Activated CD4-positive, alpha-beta T cell treated with anti-CD3 and anti-CD28 coated beads, Interleukin-2, amount 10 ng/mL, durations not matched to agents 7 days and 5 days (primary cell): ENCODE measurements at regions not wholly inside any gene's neighbourhood (a gene's known extent, or its start where the extent isn't known, plus 50 kb on each side); places are given as distances from the start of the nearest gene placed in this dataset.

Experiments used
- CTCF ChIA-PET: fragments of 350-600 bp; sonication (Branson Sonifier 250); formaldehyde crosslinking; loops from one replicate; lab custom pipeline; 2021; ENCODE audit warnings: antibody characterized with exemption; lab: Charles Lee
- POLR2A ChIA-PET: fragments of 350-600 bp; sonication (Branson Sonifier 250); formaldehyde crosslinking; loops from one replicate; lab custom pipeline; 2021; ENCODE audit warnings: antibody characterized with exemption; lab: Charles Lee
- DNase-seq: peaks from one replicate; pipeline ENCODE4 v3.0.0-alpha.2; 2020
- H3K27ac Mint-ChIP-seq: one replicate; pipeline ENCODE4 v1.8.0; 2021; ENCODE audit warnings: mild to moderate bottlenecking, moderate library complexity, mixed read lengths
- H3K27me3 Mint-ChIP-seq: one replicate; pipeline ENCODE4 v1.8.0; 2021; ENCODE audit warnings: mixed read lengths
- H3K36me3 Mint-ChIP-seq: one replicate; pipeline ENCODE4 v1.8.0; 2021; ENCODE audit warnings: low read depth, mixed read lengths
- H3K4me1 Mint-ChIP-seq: one replicate; pipeline ENCODE4 v1.8.0; 2021; ENCODE audit warnings: mixed read lengths
- H3K4me3 Mint-ChIP-seq: one replicate; pipeline ENCODE4 v1.8.0; 2021; ENCODE audit warnings: mild to moderate bottlenecking, moderate library complexity, mixed read lengths
- H3K9me3 Mint-ChIP-seq: one replicate; pipeline ENCODE4 v1.8.0; 2021; ENCODE audit warnings: mixed read lengths

DNA sequence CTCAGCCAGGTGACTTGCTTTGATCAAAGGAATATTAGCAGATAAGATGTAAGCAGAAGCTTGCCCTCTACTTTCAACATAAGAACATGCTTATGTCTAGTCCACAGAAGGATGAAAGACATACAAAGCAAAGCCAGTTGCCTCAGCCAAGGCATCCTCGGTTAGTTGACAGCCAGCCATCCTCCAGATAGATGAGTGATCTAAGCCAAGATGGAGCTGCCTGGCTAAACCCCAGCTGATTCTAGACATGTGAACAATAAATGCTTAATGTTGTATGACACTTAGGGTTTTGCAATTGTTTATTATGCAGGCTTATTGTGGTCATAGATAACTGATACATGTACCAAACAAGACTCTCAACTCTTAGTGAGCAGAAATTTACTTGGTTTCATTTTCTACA, 157.6 kb upstream of the TMTC2 start:
- Mint-ChIP-seq H3K27me3 (peaks cover 2% of the 10 kb centered on the region), H3K36me3 (no peaks in the 10 kb centered on the region), H3K9me3 (no peaks in the 10 kb centered on the region), H3K27ac (no peak overlapping the region), H3K4me3 (no peak overlapping the region), H3K4me1 (no peaks in the 10 kb centered on the region)
- ChIA-PET POLR2A (no interaction called here), CTCF (no interaction called here)
- no peak for DNase-seq

DNA sequence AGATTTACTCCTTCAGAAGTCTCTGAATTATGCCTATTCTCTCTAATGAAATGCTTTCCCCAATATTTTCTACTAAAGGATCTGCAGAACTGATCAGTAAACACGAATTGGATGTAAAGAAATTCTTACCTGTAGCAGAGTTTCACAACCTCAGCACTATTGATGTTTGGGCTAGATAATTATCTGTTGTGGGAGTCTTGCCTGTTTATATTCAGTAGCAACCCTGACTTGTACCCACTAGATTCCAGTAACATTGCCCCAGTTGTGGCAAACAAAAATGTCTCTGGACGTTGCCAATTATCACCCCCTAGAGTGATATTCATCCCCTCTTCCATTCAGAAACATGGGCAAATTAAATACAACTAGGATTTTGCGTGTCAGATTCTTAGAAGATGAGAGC, 156.8 kb upstream of the TMTC2 start:
- no peak overlapping the region for H3K27ac Mint-ChIP-seq
- POLR2A ChIA-PET: no interaction called here

DNA sequence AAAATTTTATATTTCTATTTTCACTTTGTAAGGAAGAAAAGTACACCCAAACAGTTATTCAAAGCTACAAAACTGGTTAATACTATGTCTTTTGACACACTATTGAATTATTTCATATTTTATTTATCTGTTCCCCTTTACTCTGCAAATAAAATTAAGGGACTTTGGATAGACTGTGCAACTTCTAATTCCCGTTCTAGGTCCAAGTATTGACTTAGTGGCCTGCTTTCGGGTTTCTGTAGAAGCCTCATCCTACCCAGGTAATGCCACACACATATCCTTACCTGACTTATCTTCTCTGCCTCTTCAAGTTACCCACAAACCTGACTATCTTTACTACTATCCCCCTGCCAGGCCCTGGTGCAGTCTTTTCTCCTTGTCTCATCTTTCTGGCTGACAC, 156.3 kb upstream of the TMTC2 start:
- H3K4me3 Mint-ChIP-seq: no peak overlapping the region
- H3K27me3 Mint-ChIP-seq: no peaks in the 10 kb centered on the region
- ChIA-PET POLR2A (no interaction called here), CTCF (no interaction called here)
- no peaks in the 10 kb centered on the region for H3K4me1 Mint-ChIP-seq
- no peak for DNase-seq
- no peaks in the 10 kb centered on the region for H3K36me3 Mint-ChIP-seq
- no peak overlapping the region for H3K27ac Mint-ChIP-seq
- H3K9me3 Mint-ChIP-seq: no peaks in the 10 kb centered on the region

More for the DNA sequence above, 156.8 kb upstream of the TMTC2 start:
- no peak for DNase-seq
- H3K9me3 Mint-ChIP-seq: no peaks in the 10 kb centered on the region
- no peaks in the 10 kb centered on the region for H3K4me1 Mint-ChIP-seq
- H3K4me3 Mint-ChIP-seq: no peak overlapping the region
- no peaks in the 10 kb centered on the region for H3K27me3 Mint-ChIP-seq
- CTCF ChIA-PET: no interaction called here
- H3K36me3 Mint-ChIP-seq: no peaks in the 10 kb centered on the region

DNA sequence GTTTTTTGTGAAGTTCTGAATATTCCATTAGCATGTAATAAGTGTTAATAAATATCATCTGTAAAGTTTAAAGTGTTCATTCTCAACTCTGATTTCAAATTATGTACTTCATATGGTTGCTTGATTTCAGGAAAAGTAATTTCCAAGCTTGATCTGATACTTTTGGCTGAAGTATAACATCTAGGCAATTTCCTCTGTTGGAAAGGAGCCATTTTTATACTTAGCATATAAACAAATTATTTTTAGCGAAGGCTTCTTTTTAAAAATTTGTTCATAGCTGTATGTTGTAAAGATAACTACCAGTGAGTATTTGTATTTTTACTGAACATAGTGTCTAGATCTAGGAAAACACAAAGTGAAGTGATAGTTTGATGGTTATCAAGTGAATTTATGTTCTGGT, 153.4 kb upstream of the TMTC2 start:
- Mint-ChIP-seq H3K27me3 (no peaks in the 10 kb centered on the region), H3K4me3 (no peak overlapping the region), H3K4me1 (no peaks in the 10 kb centered on the region), H3K9me3 (no peaks in the 10 kb centered on the region), H3K36me3 (no peaks in the 10 kb centered on the region), H3K27ac (no peak overlapping the region)
- CTCF ChIA-PET: no interaction called here
- POLR2A ChIA-PET: no interaction called here
- DNase-seq: no peak

DNA sequence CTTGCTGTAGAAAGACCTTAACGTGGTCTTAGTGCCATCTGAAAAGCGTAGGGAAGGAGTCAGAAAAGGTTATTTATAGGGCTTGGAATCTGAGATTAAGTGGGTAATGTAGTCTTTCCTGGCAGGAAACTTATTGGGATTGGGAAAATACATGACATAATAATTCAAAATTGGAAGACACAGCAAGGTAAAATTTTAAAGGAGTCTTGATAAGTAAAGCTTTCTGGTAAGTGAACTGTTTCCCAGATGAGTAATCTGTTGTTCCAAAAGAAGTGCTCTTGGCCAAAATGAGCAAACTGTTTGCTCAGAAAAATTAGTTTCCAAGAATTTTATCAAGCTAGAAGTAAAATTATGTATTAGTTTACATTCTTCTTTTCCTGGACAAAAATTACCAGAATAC, 149.3 kb upstream of the TMTC2 start:
- no peak overlapping the region for H3K27ac Mint-ChIP-seq
- H3K4me3 Mint-ChIP-seq: no peak overlapping the region
- no peaks in the 10 kb centered on the region for H3K27me3 Mint-ChIP-seq
- H3K9me3 Mint-ChIP-seq: peaks cover 5% of the 10 kb centered on the region
- no peaks in the 10 kb centered on the region for H3K4me1 Mint-ChIP-seq
- H3K36me3 Mint-ChIP-seq: no peaks in the 10 kb centered on the region
- DNase-seq: no peak
- CTCF ChIA-PET: no interaction called here
- POLR2A ChIA-PET: no interaction called here

DNA sequence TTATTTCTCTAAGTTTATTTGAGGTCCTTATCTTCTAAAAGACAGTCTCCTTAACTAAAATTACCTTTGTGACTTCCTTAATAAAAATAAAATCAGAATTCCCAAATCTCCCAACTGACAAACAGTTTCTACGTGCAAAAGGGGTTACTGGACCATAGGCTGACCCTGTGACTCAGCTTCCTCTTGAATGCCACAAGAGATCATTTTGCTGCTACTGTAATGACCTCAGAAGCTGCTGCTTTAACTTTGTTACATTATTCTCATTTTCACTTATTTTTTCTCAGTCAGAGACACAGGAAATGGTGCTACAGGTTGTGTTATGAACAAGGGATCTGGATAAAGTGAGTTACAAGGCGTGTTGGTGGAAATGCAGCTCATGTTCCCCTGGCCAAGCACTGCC, 132.2 kb upstream of the TMTC2 start:
- CTCF ChIA-PET: interaction anchor here (0.8 to 1.0 kb wide), 2 partner anchors 10 to 12 kb away, joined by 3 to 4 read pairs; no protein-coding TSS in a partner anchor
- DNase-seq: no peak
- Mint-ChIP-seq H3K36me3 (no peaks in the 10 kb centered on the region), H3K9me3 (peaks cover 3% of the 10 kb centered on the region), H3K4me3 (no peak overlapping the region), H3K27me3 (no peaks in the 10 kb centered on the region), H3K27ac (no peak overlapping the region), H3K4me1 (no peaks in the 10 kb centered on the region)
- POLR2A ChIA-PET: no interaction called here

DNA sequence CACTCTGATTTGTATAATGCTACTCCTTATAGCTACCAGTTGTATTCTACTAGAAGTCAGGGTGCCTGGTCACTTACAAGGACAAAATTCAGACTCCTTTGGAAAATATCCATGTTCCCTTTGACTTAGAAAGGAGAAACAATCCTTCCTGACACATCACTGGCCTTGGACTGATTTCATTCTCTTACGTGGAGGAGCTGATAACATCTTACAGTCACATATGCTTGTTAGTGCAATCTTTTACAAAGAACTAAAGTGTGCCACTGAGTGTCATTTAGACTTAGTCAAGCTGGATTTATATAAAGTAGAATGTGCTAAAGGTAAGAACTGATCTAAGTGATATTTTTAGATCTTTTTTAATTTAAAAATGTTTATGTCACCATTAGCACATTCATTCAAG, 131.0 kb upstream of the TMTC2 start:
- CTCF ChIA-PET: no interaction called here
- Mint-ChIP-seq H3K9me3 (no peaks in the 10 kb centered on the region), H3K27me3 (no peaks in the 10 kb centered on the region), H3K4me3 (no peak overlapping the region), H3K4me1 (no peaks in the 10 kb centered on the region), H3K27ac (no peak overlapping the region), H3K36me3 (no peaks in the 10 kb centered on the region)
- no peak for DNase-seq
- POLR2A ChIA-PET: no interaction called here

DNA sequence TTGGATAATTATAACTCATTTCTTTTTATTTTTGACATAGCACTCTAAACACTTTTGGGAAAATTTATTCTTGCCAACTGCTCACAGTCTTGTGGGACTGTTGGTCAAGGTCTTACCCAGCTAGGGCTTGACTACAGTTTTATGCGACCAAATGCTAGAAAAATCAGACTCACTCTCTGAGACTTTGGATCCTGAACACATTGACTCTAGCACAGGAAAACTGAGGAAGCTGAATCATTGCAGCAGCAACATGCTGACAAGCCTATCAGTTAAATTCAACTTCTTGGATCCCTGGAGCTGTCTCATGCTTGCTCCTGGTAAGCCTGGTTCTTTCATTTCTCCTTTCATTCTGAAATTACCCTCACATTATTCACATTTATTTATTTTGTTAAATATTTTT, 120.7 kb upstream of the TMTC2 start:
- no peaks in the 10 kb centered on the region for H3K4me1 Mint-ChIP-seq
- H3K36me3 Mint-ChIP-seq: no peaks in the 10 kb centered on the region
- no peak overlapping the region for H3K27ac Mint-ChIP-seq
- CTCF ChIA-PET: interaction anchor here (1.2 kb wide), 1 partner anchor 12 kb away, joined by 4 read pairs; no protein-coding TSS in a partner anchor
- peaks cover 3% of the 10 kb centered on the region for H3K9me3 Mint-ChIP-seq
- no peak overlapping the region for H3K4me3 Mint-ChIP-seq
- POLR2A ChIA-PET: no interaction called here
- DNase-seq: no peak
- no peaks in the 10 kb centered on the region for H3K27me3 Mint-ChIP-seq

DNA sequence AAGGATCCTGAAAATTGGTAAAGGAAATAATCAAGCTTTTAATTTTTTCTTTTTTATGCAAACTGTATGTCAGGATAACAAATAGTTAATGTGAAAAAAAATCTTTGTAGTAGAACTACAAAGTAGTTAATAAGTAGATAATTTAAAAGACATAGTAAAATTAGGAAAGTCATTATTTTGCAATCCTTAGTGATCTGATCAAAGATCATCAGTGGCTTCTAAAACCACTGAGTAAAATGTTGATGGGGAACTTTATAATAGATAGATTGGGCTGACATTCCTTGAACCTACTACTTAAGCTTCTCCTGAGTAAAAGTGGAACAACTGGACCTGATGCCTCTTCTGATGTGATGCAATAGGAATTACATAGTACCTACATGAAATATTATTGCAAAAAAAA, 119.0 kb upstream of the TMTC2 start:
- no peak for DNase-seq
- H3K4me3 Mint-ChIP-seq: no peak overlapping the region
- H3K4me1 Mint-ChIP-seq: no peaks in the 10 kb centered on the region
- CTCF ChIA-PET: interaction anchor here (1.7 kb wide), 1 partner anchor 16 kb away, joined by 3 read pairs; no protein-coding TSS in a partner anchor
- H3K27ac Mint-ChIP-seq: no peak overlapping the region
- peaks cover 3% of the 10 kb centered on the region for H3K9me3 Mint-ChIP-seq
- no peaks in the 10 kb centered on the region for H3K27me3 Mint-ChIP-seq
- POLR2A ChIA-PET: no interaction called here
- H3K36me3 Mint-ChIP-seq: no peaks in the 10 kb centered on the region

DNA sequence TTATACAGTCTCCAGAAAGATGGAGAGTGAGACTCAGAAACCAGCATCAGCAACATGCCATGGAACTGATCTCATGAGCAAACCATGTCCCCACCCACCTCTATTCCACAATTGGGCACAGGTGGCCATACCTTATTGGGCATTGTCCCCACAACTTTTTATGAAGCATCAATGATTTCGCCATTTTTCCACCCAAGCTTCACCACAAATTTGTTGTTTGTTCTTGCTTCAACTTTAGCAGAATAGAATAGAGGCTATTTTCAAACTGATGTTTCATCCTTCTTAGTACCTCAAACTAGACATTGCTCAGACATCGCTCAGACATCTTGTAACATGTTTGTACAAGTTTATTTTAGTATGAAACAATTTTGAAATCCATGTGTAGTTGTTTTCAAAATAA, 112.5 kb upstream of the TMTC2 start:
- no peaks in the 10 kb centered on the region for H3K36me3 Mint-ChIP-seq
- ChIA-PET POLR2A (no interaction called here), CTCF (no interaction called here)
- H3K4me1 Mint-ChIP-seq: no peaks in the 10 kb centered on the region
- H3K4me3 Mint-ChIP-seq: no peak overlapping the region
- H3K27ac Mint-ChIP-seq: no peak overlapping the region
- H3K27me3 Mint-ChIP-seq: no peaks in the 10 kb centered on the region
- no peak for DNase-seq
- H3K9me3 Mint-ChIP-seq: peaks cover 3% of the 10 kb centered on the region

DNA sequence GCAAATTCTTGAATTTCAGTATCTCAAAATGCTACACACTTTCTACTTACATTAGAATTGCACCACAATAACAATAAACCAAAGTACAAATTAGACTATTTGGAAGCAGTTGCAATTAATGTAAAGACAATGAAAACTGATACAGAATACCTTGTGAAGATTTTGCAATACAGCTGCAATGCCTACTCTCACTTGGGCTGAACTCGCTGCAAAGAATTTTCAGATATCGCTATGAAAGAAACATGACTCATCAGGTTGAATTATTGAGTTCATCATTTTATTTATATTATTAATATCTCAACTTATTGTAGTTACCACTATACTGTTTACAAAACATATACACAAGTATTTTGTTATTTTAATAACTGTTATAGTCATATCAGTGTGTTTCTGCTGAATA, 108.0 kb upstream of the TMTC2 start:
- ChIA-PET POLR2A (no interaction called here), CTCF (no interaction called here)
- H3K4me3 Mint-ChIP-seq: no peak overlapping the region
- no peaks in the 10 kb centered on the region for H3K36me3 Mint-ChIP-seq
- H3K4me1 Mint-ChIP-seq: no peaks in the 10 kb centered on the region
- no peak for DNase-seq
- H3K27ac Mint-ChIP-seq: no peak overlapping the region
- peaks cover 3% of the 10 kb centered on the region for H3K9me3 Mint-ChIP-seq
- H3K27me3 Mint-ChIP-seq: no peaks in the 10 kb centered on the region

DNA sequence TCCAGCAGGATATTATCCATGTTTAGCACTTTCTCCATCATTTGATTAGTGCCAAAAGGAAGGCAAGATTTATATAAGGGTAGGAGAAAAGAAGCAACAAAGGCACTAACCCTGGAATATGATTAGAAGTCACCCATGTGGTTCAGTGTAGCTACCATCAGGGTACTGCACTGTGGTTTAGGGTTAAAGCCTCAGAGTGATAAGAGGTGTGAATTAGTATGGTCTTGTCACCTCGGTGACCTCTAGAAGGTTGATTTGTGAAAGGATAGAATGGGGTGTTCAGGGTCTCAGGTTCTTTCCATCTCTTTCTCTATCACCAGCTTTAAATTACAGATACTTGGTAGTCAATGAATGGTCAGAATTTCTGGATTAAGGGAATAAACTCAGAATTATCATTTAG, 103.0 kb upstream of the TMTC2 start:
- Mint-ChIP-seq H3K27ac (no peak overlapping the region), H3K27me3 (no peaks in the 10 kb centered on the region), H3K4me3 (no peak overlapping the region), H3K4me1 (no peaks in the 10 kb centered on the region), H3K9me3 (peaks cover 11% of the 10 kb centered on the region), H3K36me3 (no peaks in the 10 kb centered on the region)
- ChIA-PET POLR2A (no interaction called here), CTCF (no interaction called here)
- no peak for DNase-seq

DNA sequence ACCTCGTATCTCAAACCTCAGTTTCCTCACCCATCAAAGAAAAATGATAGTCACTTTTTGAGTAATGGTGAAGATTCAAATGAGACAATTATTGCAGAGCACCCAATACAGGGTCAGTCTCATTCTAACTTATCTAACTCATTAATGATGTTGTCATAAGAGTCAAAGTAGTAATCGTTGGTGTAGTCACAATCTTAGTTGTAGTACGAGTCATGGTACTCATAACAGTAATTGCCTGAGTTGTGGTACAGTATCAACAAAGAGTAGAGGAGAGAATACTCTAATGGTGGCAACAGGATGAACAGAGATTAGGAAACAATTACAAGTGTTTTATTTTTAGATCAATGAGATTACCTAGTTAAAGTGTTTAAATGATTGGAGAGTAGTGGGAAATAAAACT, 93.6 kb upstream of the TMTC2 start:
- POLR2A ChIA-PET: no interaction called here
- peaks cover 4% of the 10 kb centered on the region for H3K9me3 Mint-ChIP-seq
- H3K36me3 Mint-ChIP-seq: no peaks in the 10 kb centered on the region

DNA sequence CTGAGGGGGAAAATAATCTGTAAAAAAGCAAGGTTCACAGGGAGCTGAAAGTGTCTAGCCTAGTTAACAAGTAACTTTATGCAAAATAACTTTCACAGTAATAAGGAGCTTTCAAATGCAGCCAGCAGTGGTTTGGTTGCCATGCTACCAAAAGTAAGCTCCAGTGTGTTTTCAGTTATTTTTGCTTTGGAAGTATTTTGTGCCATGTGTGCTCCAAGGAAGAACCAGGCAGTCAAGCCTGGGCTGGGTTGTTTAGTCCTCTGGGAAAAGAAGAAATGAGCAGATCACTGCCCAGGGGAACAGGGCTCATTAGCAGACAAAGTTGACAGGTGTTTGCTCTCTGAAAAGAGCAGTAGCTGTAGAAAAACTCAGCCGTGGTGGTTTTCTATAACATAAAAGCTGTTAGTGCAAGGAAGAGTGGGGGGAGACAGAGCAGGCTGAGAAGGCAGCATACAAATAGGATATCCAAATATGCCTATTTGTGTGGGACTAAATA, 92.8 kb upstream of the TMTC2 start:
- ChIA-PET POLR2A (no interaction called here), CTCF (no interaction called here)
- peaks cover 4% of the 10 kb centered on the region for H3K9me3 Mint-ChIP-seq
- H3K36me3 Mint-ChIP-seq: no peaks in the 10 kb centered on the region
- H3K4me3 Mint-ChIP-seq: no peak overlapping the region
- no peak for DNase-seq
- no peaks in the 10 kb centered on the region for H3K27me3 Mint-ChIP-seq
- H3K4me1 Mint-ChIP-seq: no peaks in the 10 kb centered on the region
- no peak overlapping the region for H3K27ac Mint-ChIP-seq

More for the DNA sequence above, 93.6 kb upstream of the TMTC2 start:
- Mint-ChIP-seq H3K27ac (no peak overlapping the region), H3K27me3 (no peaks in the 10 kb centered on the region), H3K4me3 (no peak overlapping the region), H3K4me1 (no peaks in the 10 kb centered on the region)
- CTCF ChIA-PET: no interaction called here
- DNase-seq: no peak
